GM19043 (cell line): ENCODE measurements at regions not wholly inside any gene's neighbourhood (a gene's known extent, or its start where the extent isn't known, plus 50 kb on each side); places are given as distances from the start of the nearest gene placed in this dataset.
"Not testable (repeated sequence)": the region's sequence is repeated elsewhere in the genome, so short reads cannot be mapped to it uniquely, and the experiment has no call there.

ENCODE experiments used
- ATAC-seq: cut with Tn5 transposase; IDR thresholded peaks from one replicate; pipeline ENCODE4 v1.9.1; 2021; ENCODE audit warnings: low read depth; ENCODE audit not compliant: unreplicated experiment

- no peak for ATAC-seq
Observed at GRCh38 chr1:242743983-242744780, 219.7 kb upstream of the PLD5 start.

- ATAC-seq = no peak
Observed at GRCh38 chr1:242738702-242739645, 214.5 kb upstream of the PLD5 start.

- ATAC-seq = no peak
Observed at GRCh38 chr1:242736611-242737010, 212.1 kb upstream of the PLD5 start.

GRCh38 chr1:242735323-242735722 is 210.8 kb upstream of the PLD5 start:
- ATAC-seq = no peak

- ATAC-seq = no peak
Observed at GRCh38 chr1:242731446-242731845, 206.9 kb upstream of the PLD5 start.

- no peak for ATAC-seq
Observed at GRCh38 chr1:242728696-242729095, 204.2 kb upstream of the PLD5 start.

- no peak for ATAC-seq
Observed at GRCh38 chr1:242723044-242723716, 198.7 kb upstream of the PLD5 start.

GRCh38 chr1:242718967-242719366 is 194.5 kb upstream of the PLD5 start:
- no peak for ATAC-seq

GRCh38 chr1:242712248-242712647 is 187.8 kb upstream of the PLD5 start:
- no peak for ATAC-seq

- no peak for ATAC-seq
Observed at GRCh38 chr1:242710847-242711246, 186.3 kb upstream of the PLD5 start.

- ATAC-seq = no peak
Observed at GRCh38 chr1:242710286-242710685, 185.8 kb upstream of the PLD5 start.

GRCh38 chr1:242703467-242703866 is 179.0 kb upstream of the PLD5 start:
- ATAC-seq = no peak

- ATAC-seq = no peak
Observed at GRCh38 chr1:242692988-242693387, 168.5 kb upstream of the PLD5 start.

- no peak for ATAC-seq
Observed at GRCh38 chr1:242691610-242691945, 167.1 kb upstream of the PLD5 start.

GRCh38 chr1:242690849-242691609 is 166.5 kb upstream of the PLD5 start:
- ATAC-seq = no peak

GRCh38 chr1:242689378-242689777 is 164.9 kb upstream of the PLD5 start:
- no peak for ATAC-seq

GRCh38 chr1:242674951-242675645 is 150.6 kb upstream of the PLD5 start:
- no peak for ATAC-seq

- no peak for ATAC-seq
Observed at GRCh38 chr1:242673652-242674051, 149.2 kb upstream of the PLD5 start.

- not testable (repeated sequence) for ATAC-seq
Observed at GRCh38 chr1:242673165-242673564, 148.7 kb upstream of the PLD5 start.

- no peak for ATAC-seq
Observed at GRCh38 chr1:242670019-242670418, 145.5 kb upstream of the PLD5 start.
